ENCODE measurements at regions not wholly inside any gene's neighbourhood (a gene's known extent, or its start where the extent isn't known, plus 50 kb on each side); places are given as distances from the start of the nearest gene placed in this dataset.

DNA sequence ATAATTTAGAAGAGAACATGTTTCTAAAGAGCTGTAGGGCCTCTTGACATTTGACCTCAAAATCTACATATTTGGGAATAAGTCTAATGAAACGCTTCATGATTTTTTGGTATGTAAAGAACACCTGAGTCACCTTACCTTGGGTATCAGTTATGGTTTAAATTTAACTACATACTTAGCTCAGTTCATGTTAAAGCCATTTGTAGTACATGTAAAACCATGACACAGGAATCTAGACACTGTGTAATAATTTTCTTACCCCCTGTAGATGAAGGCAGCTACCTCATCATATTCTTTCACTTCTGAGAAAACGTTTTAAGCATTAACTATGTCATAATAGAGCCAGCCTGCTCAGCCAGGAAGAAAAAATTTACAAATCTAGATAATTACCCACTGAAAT, 105.8 kb upstream of the CPNE8 start:
- DNase-seq (ENCODE audit: low spot score): no peak
- no peak for TF ChIP-seq CTCF (IDR thresholded peaks at IDR 0.05)
- H3K27ac ChIP-seq: no peak overlapping the region
- H3K4me3 ChIP-seq: no peak overlapping the region

DNA sequence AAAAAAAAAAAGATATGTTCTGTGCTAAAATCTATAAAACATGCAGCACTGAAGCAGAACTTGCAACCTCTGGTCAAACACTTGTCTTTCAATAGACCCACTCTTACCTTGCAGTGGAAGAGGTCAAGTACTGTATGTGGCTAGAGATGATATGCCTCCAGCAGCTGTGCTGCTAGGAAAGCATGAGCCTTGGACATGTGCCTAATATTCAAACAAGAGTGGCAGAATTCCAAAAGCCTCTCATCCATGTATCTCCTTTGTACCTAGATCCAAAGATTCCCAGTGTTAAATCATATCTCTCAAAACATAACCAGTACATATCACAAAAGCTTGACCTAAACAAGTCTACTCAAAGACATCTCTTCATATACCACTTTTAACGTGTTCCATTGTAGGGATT, 105.0 kb upstream of the CPNE8 start:
- H3K27ac ChIP-seq: no peak overlapping the region
- no peak overlapping the region for H3K4me3 ChIP-seq
- TF ChIP-seq CTCF (IDR thresholded peaks at IDR 0.05): no peak
- DNase-seq (ENCODE audit: low spot score): no peak

GRCh38 chr12:39007619-39008018, 102.2 kb upstream of the CPNE8 start:
- Histone ChIP-seq H3K4me3 (no peak overlapping the region), H3K27ac (no peak overlapping the region)
- DNase-seq (ENCODE audit: low spot score): no peak
- TF ChIP-seq CTCF (IDR thresholded peaks at IDR 0.05): no peak

DNA sequence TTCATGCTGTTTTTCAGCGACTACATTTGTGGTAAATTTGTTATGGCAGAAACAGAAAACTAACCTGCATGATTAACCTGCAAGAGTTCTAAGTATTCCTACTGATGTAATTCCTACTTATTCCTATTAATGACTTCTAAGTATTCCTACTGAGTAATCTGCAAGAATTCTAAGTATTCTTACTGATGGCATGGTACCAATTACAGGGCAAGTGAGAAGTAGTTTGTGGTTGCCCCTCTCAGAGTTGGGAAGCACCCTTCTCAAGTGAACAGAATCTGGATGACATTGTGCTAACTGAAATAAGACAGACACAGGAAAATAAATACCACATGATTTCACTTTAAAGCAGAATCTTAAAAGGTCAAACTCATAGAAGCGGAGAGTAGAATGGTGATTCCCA, 100.9 kb upstream of the CPNE8 start:
- no peak for TF ChIP-seq CTCF (IDR thresholded peaks at IDR 0.05)
- Histone ChIP-seq H3K4me3 (no peak overlapping the region), H3K27ac (no peak overlapping the region)
- no peak for DNase-seq (ENCODE audit: low spot score)

DNA sequence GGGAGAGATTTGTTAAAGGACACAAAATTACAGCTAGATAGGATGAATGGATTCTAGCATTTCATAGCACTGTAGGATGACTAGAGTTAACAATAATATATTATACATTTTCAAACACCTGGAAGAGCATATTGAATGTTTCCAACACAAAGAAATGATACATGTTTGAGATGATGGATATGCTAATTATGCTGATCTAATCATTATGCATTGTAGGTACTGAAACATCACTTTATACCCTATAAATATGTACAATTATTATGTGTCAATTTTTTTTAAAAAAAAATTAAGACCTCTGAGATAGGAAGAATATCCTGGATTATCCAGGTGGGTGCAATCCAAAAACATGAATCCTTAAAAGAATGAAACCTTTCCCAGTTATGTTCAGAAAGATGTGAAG, 100.3 kb upstream of the CPNE8 start:
- no peak overlapping the region for H3K4me3 ChIP-seq
- DNase-seq (ENCODE audit: low spot score): no peak
- no peak for TF ChIP-seq CTCF (IDR thresholded peaks at IDR 0.05)
- H3K27ac ChIP-seq: no peak overlapping the region

DNA sequence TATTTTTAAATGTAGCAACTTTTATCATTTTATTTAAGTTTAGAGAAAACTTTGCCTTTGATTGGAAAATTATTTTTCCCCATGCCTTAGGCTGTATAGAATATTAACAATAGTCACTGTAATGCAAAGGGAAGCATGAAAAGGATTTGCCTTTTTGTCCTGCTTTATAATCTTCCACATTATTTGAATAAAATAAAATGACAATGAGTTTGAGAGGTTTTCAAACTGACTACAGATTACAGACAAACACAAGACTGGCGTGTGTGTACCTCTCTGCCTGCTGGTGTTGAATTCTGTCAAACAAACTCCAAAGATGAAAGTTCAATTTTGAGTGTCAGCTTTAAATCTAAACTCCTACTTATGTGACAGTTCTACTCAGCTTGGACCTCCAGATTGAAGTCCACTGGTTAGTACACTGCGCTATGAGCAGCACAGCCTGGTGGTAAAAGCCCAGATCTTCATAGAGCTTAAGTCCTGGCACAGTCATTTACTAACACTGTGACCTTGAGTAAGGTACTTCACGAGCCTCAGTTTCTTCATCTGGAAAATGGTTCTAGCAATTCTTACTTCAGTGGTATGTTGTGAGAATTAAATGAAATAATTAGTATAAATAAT, 98.3 kb upstream of the CPNE8 start:
- no peak for DNase-seq (ENCODE audit: low spot score)
- no peak overlapping the region for H3K27ac ChIP-seq
- no peak overlapping the region for H3K4me3 ChIP-seq
- no peak for TF ChIP-seq CTCF (IDR thresholded peaks at IDR 0.05)

DNA sequence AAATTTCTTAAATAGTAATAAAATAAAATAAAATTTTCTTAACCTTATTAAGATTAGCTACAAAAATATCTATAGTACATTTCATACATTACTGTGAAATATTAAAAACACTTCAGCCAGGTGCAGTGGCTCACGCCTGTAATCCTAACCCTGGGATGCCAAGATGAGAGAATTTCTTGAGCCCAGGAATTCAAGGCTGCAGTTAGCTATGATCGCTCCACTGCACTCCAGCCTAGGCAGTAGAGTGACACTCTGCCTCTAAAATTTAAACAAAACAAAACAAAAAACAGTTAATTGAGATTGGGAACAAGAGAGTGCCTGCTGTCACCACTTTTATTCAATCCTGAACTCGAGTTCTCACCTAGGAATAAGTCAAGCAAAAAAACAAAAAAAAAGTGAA, 95.0 kb upstream of the CPNE8 start:
- Histone ChIP-seq H3K4me3 (no peak overlapping the region), H3K27ac (no peak overlapping the region)
- no peak for TF ChIP-seq CTCF (IDR thresholded peaks at IDR 0.05)
- DNase-seq (ENCODE audit: low spot score): no peak
